HepG2 (cell line): ENCODE measurements at regions not wholly inside any gene's neighbourhood (a gene's known extent, or its start where the extent isn't known, plus 50 kb on each side); places are given as distances from the start of the nearest gene placed in this dataset.

Source experiments
- CTCF ChIP-seq: sonication (generic); formaldehyde crosslinking; IDR thresholded peaks from 2 replicates; pipeline ENCODE4 v1.5.0; 2020; ENCODE audit warnings: mild to moderate bottlenecking, missing genetic modification reagents, moderate library complexity
- ELF4 ChIP-seq: sonication (generic); formaldehyde crosslinking; IDR thresholded peaks from 2 replicates; pipeline ENCODE4 v1.5.0; 2020; ENCODE audit warnings: missing genetic modification reagents, mild to moderate bottlenecking, moderate library complexity, borderline replicate concordance
- IRF9 ChIP-seq: sonication (generic); formaldehyde crosslinking; IDR thresholded peaks from 2 replicates; pipeline ENCODE4 v1.8.0; 2022; ENCODE audit warnings: missing genetic modification reagents, mild to moderate bottlenecking, borderline replicate concordance
- KLF11 ChIP-seq: IDR thresholded peaks from 2 replicates; pipeline ENCODE4 v1.6.1; 2016; ENCODE audit warnings: missing compliant biosample characterization
- SALL2 ChIP-seq: sonication (generic); formaldehyde crosslinking; IDR thresholded peaks from 2 replicates; pipeline ENCODE4 v1.8.1; 2023; ENCODE audit warnings: mild to moderate bottlenecking, missing genetic modification reagents, inconsistent platforms
- SMC3 ChIP-seq: IDR thresholded peaks from 2 replicates; pipeline ENCODE4 v1.6.1; 2011; ENCODE audit warnings: low read length, improper control_type of control experiment
- SOX6 ChIP-seq, 2 experiments: fragments of 450-650 bp in 1 of 2; sonication (generic) in 1 of 2; formaldehyde crosslinking in 1 of 2; IDR thresholded peaks; 2 replicates each; pipeline versions ENCODE4 v1.4.0 to v1.6.1; 2017 to 2020; ENCODE audit warnings: antibody characterized with exemption in 1 of 2, mild to moderate bottlenecking in 1 of 2, missing genetic modification reagents in 1 of 2
- STAG1 ChIP-seq: sonication (generic); formaldehyde crosslinking; IDR thresholded peaks from 2 replicates; pipeline ENCODE4 v1.4.0; 2020; ENCODE audit warnings: missing genetic modification reagents
- THRA ChIP-seq: sonication (generic); formaldehyde crosslinking; IDR thresholded peaks from 2 replicates; pipeline ENCODE4 v1.4.0; 2020; ENCODE audit warnings: missing genetic modification reagents, borderline replicate concordance
- U2AF2 ChIP-seq: fragments of 200-400 bp; formaldehyde crosslinking; IDR thresholded peaks from 2 replicates; pipeline ENCODE4 v1.6.1; 2017; ENCODE audit warnings: low read depth, mild to moderate bottlenecking, low read length
- ZNF142 ChIP-seq: sonication (generic); formaldehyde crosslinking; IDR thresholded peaks from 2 replicates; pipeline ENCODE4 v1.4.0; 2020; ENCODE audit warnings: missing genetic modification reagents
- ZNF275 ChIP-seq: sonication (generic); formaldehyde crosslinking; IDR thresholded peaks from 2 replicates; pipeline ENCODE4 v1.8.0; 2022; ENCODE audit warnings: missing genetic modification reagents, mild to moderate bottlenecking, inconsistent platforms, borderline replicate concordance
- ZNF281 ChIP-seq: sonication (generic); formaldehyde crosslinking; IDR thresholded peaks from 2 replicates; pipeline ENCODE4 v1.4.0; 2020; ENCODE audit warnings: missing genetic modification reagents, borderline replicate concordance
- ZNF33A ChIP-seq: sonication (generic); formaldehyde crosslinking; IDR thresholded peaks from 2 replicates; pipeline ENCODE4 v1.5.1; 2020; ENCODE audit warnings: missing genetic modification reagents, mild to moderate bottlenecking, moderate library complexity, borderline replicate concordance

GRCh38 chr12:69157023-69157655 is 82.2 kb upstream of the CPSF6 start (continued):
- no peak for TF ChIP-seq ZNF281
- peak; percentile 77 for TF ChIP-seq STAG1 (CRISPR knock-in tag)
- TF ChIP-seq ELF4 (CRISPR knock-in tag), result no peak
- TF ChIP-seq ZNF33A (CRISPR knock-in tag), result no peak
- TF ChIP-seq SOX6 (IDR thresholded peaks at IDR 0.05), result no peak
- TF ChIP-seq SOX6 (CRISPR knock-in tag; IDR thresholded peaks at IDR 0.05), result no peak
- TF ChIP-seq SMC3, result peak; percentile 49
- no peak for TF ChIP-seq SALL2 (CRISPR knock-in tag)
- TF ChIP-seq ZNF275, result no peak
- peak; percentile 93 for TF ChIP-seq CTCF (CRISPR knock-in tag)
- no peak for TF ChIP-seq KLF11 (CRISPR knock-in tag)
- no peak for TF ChIP-seq ZNF142 (CRISPR knock-in tag)
- TF ChIP-seq IRF9 (CRISPR knock-in tag), result no peak
- TF ChIP-seq U2AF2, result no peak
- TF ChIP-seq THRA (CRISPR knock-in tag), result 0 out of 2 replicates have a peak, but pooled peaks have one; percentile 14
